Heart left ventricle (tissue), 16 donors: ENCODE measurements at regions not wholly inside any gene's neighbourhood (a gene's known extent, or its start where the extent isn't known, plus 50 kb on each side); places are given as distances from the start of the nearest gene placed in this dataset.
"Not testable (repeated sequence)": the region's sequence is repeated elsewhere in the genome, so short reads cannot be mapped to it uniquely, and the experiment has no call there.

Experiments
- ATAC-seq, 4 donors: fragments of 200-7000 bp; cut with Tn5 transposase; one replicate each; pipeline ENCODE4 v1.9.1; 2020 to 2022; ENCODE audit warnings: moderate library complexity in 4 of 4, mild to moderate bottlenecking in 3 of 4, moderate number of reproducible peaks in 1 of 4
- DNase-seq, 5 donors: peaks; one replicate each; pipeline ENCODE4 v3.0.0-alpha.2; 2020
- H3K27ac ChIP-seq, 12 donors: fragments of 200-600 bp; sonication (generic) in 4 of 12; one replicate each; pipeline versions ENCODE4 v1.5.0 to v1.8.0; 2016 to 2022; ENCODE audit warnings: mild to moderate bottlenecking in 2 of 12
- H3K27me3 ChIP-seq, 9 donors: fragments of 200-600 bp; sonication (generic) in 2 of 9; one replicate each; pipeline versions ENCODE4 v1.5.1 to v1.8.0; 2016 to 2022; ENCODE audit warnings: mild to moderate bottlenecking in 3 of 9
- H3K36me3 ChIP-seq, 9 donors: fragments of 200-600 bp; sonication (generic) in 2 of 9; one replicate each; pipeline versions ENCODE4 v1.5.0 to v1.8.0; 2018 to 2022; ENCODE audit warnings: mild to moderate bottlenecking in 2 of 9
- H3K4me1 ChIP-seq, 12 donors: fragments of 200-600 bp; sonication (generic) in 4 of 12; one replicate each; pipeline versions ENCODE4 v1.5.0 to v1.8.0; 2016 to 2022; ENCODE audit warnings: mild to moderate bottlenecking in 3 of 12
- H3K4me3 ChIP-seq, 12 donors: fragments of 200-600 bp; sonication (generic) in 4 of 12; one replicate each; pipeline versions ENCODE4 v1.5.0 to v1.8.0; 2017 to 2022; ENCODE audit warnings: mild to moderate bottlenecking in 9 of 12, moderate library complexity in 4 of 12
- H3K9me3 ChIP-seq, 12 donors: fragments of 200-600 bp; sonication (generic) in 4 of 12; one replicate each; pipeline versions ENCODE4 v1.5.0 to v1.8.0; 2016 to 2022; ENCODE audit warnings: mild to moderate bottlenecking in 1 of 12
- CTCF ChIP-seq, 12 donors: fragments of 200-600 bp; sonication (generic) in 4 of 12; IDR thresholded peaks; one replicate each; pipeline versions ENCODE4 v1.5.0 to v1.8.0; 2018 to 2022; ENCODE audit warnings: antibody characterized with exemption in 12 of 12, mild to moderate bottlenecking in 5 of 12
- POLR2A ChIP-seq, 2 donors: fragments of 450-650 bp; IDR thresholded peaks; one replicate each; pipeline ENCODE4 v1.6.1; 2017; ENCODE audit warnings: antibody characterized with exemption in 2 of 2, mild to moderate bottlenecking in 2 of 2, moderate library complexity in 2 of 2
- WGBS, 4 donors: extraction: QIAGEN DNeasy Blood & Tissue Kit in 2 of 4; methylation state at CpG; one replicate each; pipeline versions ENCODE4 v1.1.5 to v1.1.7; 2013 to 2018; 5-methylcytosine and 5-hydroxymethylcytosine counted together
- intact Hi-C, 10 donors: fragments of 100-400 bp; cut with DNase I; formaldehyde crosslinking; loops; one replicate each; pipeline versions ENCODE4 v1.11.1 to v1.14.2; 2022
- donor health status: ischemic (EF 13 %, LVEDD 7.1; RV severe dilation, severe dysfunction).
- donor health status: healthy with polysubstance abuse.
- donor health status: DM: no; HTN: yes; CAD: no.
- donor health status: DM: no; HTN: no; CAD: no.
- donor health status: ischemic (EF 25% LVEDD 6.9; RV normal size, moderate dysfunction).
- donor health status: ischemic (EF 25% LVEDD 5.7; RV mildly dilated, moderate dysfunction).
- donor health status: healthy.
- donor health status: DM: yes; HTN: yes; CAD: no.
- donor health status: ischemic (EF 35%, LVEDD 5.7; RV mildly dilated, moderate dysfunction).
- donor health status: nonischemic (EF 11% LVEDD 7.7; RV severe dilation, severe dysfunction).
- donor health status: DM: yes; HTN: yes; CAD: no.
- donor health status: PGD.
- donor health status: ischemic (EF 29% LVEDD 5.4; RV normal size, mild dysfunction).
- donor health status: nonischemic (EF 23%, LVEDD 6.1; RV moderate dilation, normal function).

GRCh38 chr1:29410476-29410875 is 174.2 kb downstream of the PTPRU start:
- Histone ChIP-seq H3K4me1 (no peaks in the 10 kb centered on the region), H3K9me3 (no peaks in the 10 kb centered on the region), H3K27ac (no peak overlapping the region), H3K4me3 (no peak overlapping the region), H3K27me3 (peaks cover 0 to 50% (median 0%) of the 10 kb centered on the region in 9 donors), H3K36me3 (no peaks in the 10 kb centered on the region)
- ATAC-seq (no peak), DNase-seq (no peak)
- WGBS, 4 donors = 76 to 82% (median 79%) methylated on average over 6 of the region's 6 CpGs
- intact Hi-C loops = no loop called here
- TF ChIP-seq CTCF (IDR thresholded peaks at IDR 0.05) = no peak
- no peak for TF ChIP-seq POLR2A (IDR thresholded peaks at IDR 0.05)

- Histone ChIP-seq H3K36me3 (no peaks in the 10 kb centered on the region), H3K27ac (no peak overlapping the region), H3K4me3 (no peak overlapping the region), H3K27me3 (peaks cover 0 to 50% (median 0%) of the 10 kb centered on the region in 9 donors), H3K9me3 (no peaks in the 10 kb centered on the region), H3K4me1 (no peaks in the 10 kb centered on the region)
- TF ChIP-seq CTCF (IDR thresholded peaks at IDR 0.05) = no peak
- no peak for TF ChIP-seq POLR2A (IDR thresholded peaks at IDR 0.05)
- WGBS, 4 donors = 50 to 87% (median 59%) methylated on average over 2 of the region's 2 CpGs
- ATAC-seq (no peak), DNase-seq (no peak)
- intact Hi-C loops = no loop called here
Observed at GRCh38 chr1:29409616-29410015, 173.3 kb downstream of the PTPRU start.

- no peak for ATAC-seq
- Histone ChIP-seq H3K27me3 (peaks cover 0 to 47% (median 0%) of the 10 kb centered on the region in 9 donors), H3K36me3 (no peaks in the 10 kb centered on the region), H3K4me1 (no peaks in the 10 kb centered on the region), H3K9me3 (no peaks in the 10 kb centered on the region), H3K4me3 (no peak overlapping the region), H3K27ac (no peak overlapping the region)
- intact Hi-C loops = no loop called here
- WGBS, 4 donors = 55 to 73% (median 63%) methylated on average over 4 to 8 of the region's 8 CpGs
- no peak for DNase-seq
- no peak for TF ChIP-seq CTCF (IDR thresholded peaks at IDR 0.05)
- TF ChIP-seq POLR2A (IDR thresholded peaks at IDR 0.05) = no peak
Observed at GRCh38 chr1:29408831-29409605, 172.7 kb downstream of the PTPRU start.

DNA sequence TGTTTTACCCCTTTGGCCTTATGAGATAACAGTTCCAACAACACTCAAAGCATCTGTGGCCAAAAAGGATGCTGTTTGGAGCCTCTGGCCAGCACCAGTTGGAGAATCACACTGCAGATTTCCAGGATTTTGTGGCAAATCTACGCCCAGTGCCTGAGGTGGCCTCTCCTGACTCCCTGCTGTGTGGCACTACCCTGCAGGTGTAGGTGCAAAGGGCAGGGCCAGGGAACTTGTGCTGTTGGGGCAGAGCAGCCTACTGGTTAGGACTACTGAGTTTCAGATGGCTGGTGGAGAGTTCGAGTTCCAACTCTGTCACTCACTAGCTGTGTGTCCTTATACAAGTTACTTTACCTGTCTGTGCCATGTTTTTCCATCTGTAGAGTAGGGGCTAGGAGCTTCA is 170.5 kb downstream of the PTPRU start:
- no peak for DNase-seq

GRCh38 chr1:29400203-29400602 is 163.9 kb downstream of the PTPRU start:
- H3K36me3 ChIP-seq, ATAC-seq, H3K4me3 ChIP-seq, H3K27me3 ChIP-seq, DNase-seq, H3K27ac ChIP-seq, H3K4me1 ChIP-seq, intact Hi-C loops: not testable (repeated sequence)
- peaks cover 0 to 12% (median 0%) of the 10 kb centered on the region in 12 donors for H3K9me3 ChIP-seq

More for the DNA sequence above, 170.5 kb downstream of the PTPRU start:
- Histone ChIP-seq H3K9me3 (no peaks in the 10 kb centered on the region), H3K4me1 (no peaks in the 10 kb centered on the region), H3K27ac (no peak overlapping the region), H3K4me3 (no peak overlapping the region), H3K27me3 (peaks cover 0 to 37% (median 0%) of the 10 kb centered on the region in 9 donors), H3K36me3 (no peaks in the 10 kb centered on the region)
- no peak for TF ChIP-seq CTCF (IDR thresholded peaks at IDR 0.05)
- TF ChIP-seq POLR2A (IDR thresholded peaks at IDR 0.05) = no peak
- ATAC-seq = no peak
- intact Hi-C loops = no loop called here
- 76 to 95% (median 84%) methylated on average over 2 of the region's 2 CpGs for WGBS, 4 donors
